Amniotic stem cell (primary cell): ENCODE measurements at regions not wholly inside any gene's neighbourhood (a gene's known extent, or its start where the extent isn't known, plus 50 kb on each side); places are given as distances from the start of the nearest gene placed in this dataset.

Experiments used
- DNase-seq: peaks from one replicate; lab custom pipeline; 2025; lab: John Stamatoyannopoulos, UW

GRCh38 chr20:22404419-22405170, 179.8 kb downstream of the FOXA2 start:
- no peak for DNase-seq

- no peak for DNase-seq
These were observed 180.6 kb downstream of the FOXA2 start for GRCh38 chr20:22403632-22404361.

- DNase-seq, result no peak
These were observed 181.2 kb downstream of the FOXA2 start for GRCh38 chr20:22403022-22403631.

GRCh38 chr20:22402550-22402949, 181.8 kb downstream of the FOXA2 start:
- no peak for DNase-seq

GRCh38 chr20:22400440-22400839, 183.9 kb downstream of the FOXA2 start:
- no peak for DNase-seq

- DNase-seq, result no peak
These were observed 189.8 kb downstream of the FOXA2 start for GRCh38 chr20:22394583-22394982.

GRCh38 chr20:22390543-22390903, 193.8 kb downstream of the FOXA2 start:
- no peak for DNase-seq

- no peak for DNase-seq
These were observed 194.4 kb downstream of the FOXA2 start for GRCh38 chr20:22389836-22390542.

- DNase-seq, result no peak
These were observed 196.9 kb downstream of the FOXA2 start for GRCh38 chr20:22387452-22387851.

GRCh38 chr20:22386306-22386623, 198.1 kb downstream of the FOXA2 start:
- no peak for DNase-seq

GRCh38 chr20:22385602-22386305, 198.6 kb downstream of the FOXA2 start:
- DNase-seq, result no peak

GRCh38 chr20:22384978-22385377, 199.4 kb downstream of the FOXA2 start:
- DNase-seq, result no peak

GRCh38 chr20:22383156-22383555, 201.2 kb downstream of the FOXA2 start:
- no peak for DNase-seq

GRCh38 chr20:22382742-22383141, 201.6 kb downstream of the FOXA2 start:
- DNase-seq, result no peak

- no peak for DNase-seq
These were observed 202.5 kb downstream of the FOXA2 start for GRCh38 chr20:22381812-22382416.

GRCh38 chr20:22379472-22379871, 204.9 kb downstream of the FOXA2 start:
- DNase-seq, result no peak

- no peak for DNase-seq
These were observed 209.4 kb downstream of the FOXA2 start for GRCh38 chr20:22374678-22375590.

- DNase-seq, result no peak
These were observed 210.3 kb downstream of the FOXA2 start for GRCh38 chr20:22374066-22374465.

- no peak for DNase-seq
These were observed 211.0 kb downstream of the FOXA2 start for GRCh38 chr20:22373164-22373895.

- no peak for DNase-seq
These were observed 212.5 kb downstream of the FOXA2 start for GRCh38 chr20:22371843-22372242.
